GM12878 (cell line): ENCODE measurements at regions not wholly inside any gene's neighbourhood (a gene's known extent, or its start where the extent isn't known, plus 50 kb on each side); places are given as distances from the start of the nearest gene placed in this dataset.
A peak's percentile ranks its signal among the peaks of the same experiment; 100 is the strongest.

Source experiments
- ATAC-seq: fragments of 200-7000 bp; cut with Tn5 transposase; 3 replicates; pipeline ENCODE4 v1.9.1; 2020; ENCODE audit warnings: mild to moderate bottlenecking, moderate library complexity
- BruUV-seq: library from RNA; stranded (reverse); fragments of 400-500 nt; replicated peaks from 2 replicates; lab custom pipeline; 2021; lab: Mats Ljungman, UMichigan
- CTCF ChIA-PET: fragments of 300-600 bp; sonication (Branson Sonifier 250); formaldehyde crosslinking; extraction: SDS; loops from one replicate; lab custom pipeline; 2021; ENCODE audit warnings: inconsistent platforms; lab: Yijun Ruan, JAX
- POLR2A ChIA-PET: fragments of 350-600 bp; formaldehyde crosslinking; extraction: SDS; loops from one replicate; lab custom pipeline; 2021; ENCODE audit warnings: inconsistent platforms; lab: Charles Lee
- RAD21 ChIA-PET: fragments of 300-600 bp; sonication (Branson Sonifier 250); formaldehyde crosslinking; loops from one replicate; lab custom pipeline; 2023; ENCODE audit warnings: antibody characterized with exemption; ENCODE audit not compliant: unreplicated experiment; lab: Charles Lee
- SMC1A ChIA-PET: fragments of 300-600 bp; sonication (Branson Sonifier 250); formaldehyde crosslinking; loops from one replicate; lab custom pipeline; 2023; ENCODE audit not compliant: unreplicated experiment, uncharacterized antibody; lab: Charles Lee
- DNase-seq: peaks from one replicate; pipeline ENCODE4 v3.0.0-alpha.2; 2011; ENCODE audit warnings: low read depth, low spot score
- FAIRE-seq: peaks from 3 replicates; lab custom pipeline; 2011; peaks lifted over from hg19 to GRCh38; lab: Jason Lieb, UNC
- H2AFZ ChIP-seq: 2 replicates; pipeline ENCODE4 v1.6.0; 2011; ENCODE audit warnings: low read depth, low read length, control low read depth; ENCODE audit not compliant: control insufficient read depth
- H3K27ac ChIP-seq: 2 replicates; pipeline ENCODE4 v1.5.1; 2011; ENCODE audit warnings: control low read depth; ENCODE audit not compliant: control insufficient read depth, insufficient read depth
- H3K27me3 ChIP-seq, 2 experiments: replicated peaks in 1 of 2; 2 replicates each; pipeline versions ENCODE4 v1.6.0 to v1.6.1; 2011; ENCODE audit warnings: low read length in 1 of 2; ENCODE audit not compliant: control insufficient read depth in 2 of 2, insufficient read depth in 2 of 2
- H3K36me3 ChIP-seq, 2 experiments: 2 replicates each; pipeline ENCODE4 v1.5.1; 2011; ENCODE audit warnings: low read length in 1 of 2; ENCODE audit not compliant: control insufficient read depth in 2 of 2, insufficient read depth in 2 of 2
- H3K4me1 ChIP-seq: 2 replicates; pipeline ENCODE4 v1.6.1; 2011; ENCODE audit warnings: mild to moderate bottlenecking, low read length, moderate library complexity, mixed read lengths; ENCODE audit not compliant: control insufficient read depth, insufficient read depth
- H3K4me2 ChIP-seq: 2 replicates; pipeline ENCODE4 v1.6.0; 2011; ENCODE audit warnings: control low read depth; ENCODE audit not compliant: control insufficient read depth, insufficient read depth
- H3K4me3 ChIP-seq: fragments of 200-600 bp; sonication (generic); 2 replicates; pipeline ENCODE4 v1.5.1; 2016
- H3K79me2 ChIP-seq: 2 replicates; pipeline ENCODE4 v1.6.0; 2011; ENCODE audit warnings: low read length; ENCODE audit not compliant: control insufficient read depth, insufficient read depth
- H3K9ac ChIP-seq: 2 replicates; pipeline ENCODE4 v1.8.0; 2011; ENCODE audit warnings: low read length, control low read depth, mixed read lengths; ENCODE audit not compliant: control insufficient read depth, insufficient read depth
- H3K9me3 ChIP-seq: replicated peaks from 3 replicates; pipeline ENCODE4 v1.5.1; 2011; ENCODE audit warnings: mild to moderate bottlenecking, low read length; ENCODE audit not compliant: control insufficient read depth, insufficient read depth
- H4K20me1 ChIP-seq: 2 replicates; pipeline ENCODE4 v1.6.0; 2011; ENCODE audit not compliant: control insufficient read depth, insufficient read depth
- E2F8 ChIP-seq: fragments of 450-650 bp; IDR thresholded peaks from 2 replicates; pipeline ENCODE4 v1.6.1; 2018; ENCODE audit warnings: mild to moderate bottlenecking, low read depth, moderate library complexity; ENCODE audit not compliant: partially characterized antibody
- EZH2 ChIP-seq: IDR thresholded peaks from 2 replicates; pipeline ENCODE4 v1.6.1; 2012; ENCODE audit warnings: low read depth, mild to moderate bottlenecking, control low read depth, inconsistent platforms, low read length, borderline replicate concordance; ENCODE audit not compliant: control insufficient read depth
- FOS ChIP-seq: IDR thresholded peaks from 3 replicates; pipeline ENCODE4 v1.6.1; 2011; ENCODE audit warnings: borderline replicate concordance; ENCODE audit not compliant: insufficient read length; ENCODE audit errors: extremely low read depth
- GABPA ChIP-seq: IDR thresholded peaks from 2 replicates; pipeline ENCODE4 v1.6.1; 2014; ENCODE audit warnings: antibody characterized with exemption, low read depth, mild to moderate bottlenecking, inconsistent platforms
- HSF1 ChIP-seq: fragments of 150-350 bp; IDR thresholded peaks from 2 replicates; pipeline ENCODE4 v1.6.1; 2014; ENCODE audit warnings: mild to moderate bottlenecking, low read depth, low read length
- MXI1 ChIP-seq: fragments of 150-350 bp; IDR thresholded peaks from 2 replicates; pipeline ENCODE4 v1.6.1; 2011; ENCODE audit warnings: low read depth, mild to moderate bottlenecking, inconsistent platforms, low read length, improper control_type of control experiment
- NBN ChIP-seq: fragments of 450-650 bp; IDR thresholded peaks from 2 replicates; pipeline ENCODE4 v1.6.1; 2016
- YY1 ChIP-seq: IDR thresholded peaks from 2 replicates; pipeline ENCODE4 v1.6.1; 2011; ENCODE audit warnings: low read depth, mild to moderate bottlenecking, low read length
- WGBS: methylation state at CpG from one replicate; pipeline ENCODE4 v1.1.6; 2016; ENCODE audit warnings: low lambda C conversion rate; ENCODE audit not compliant: insufficient replicate concordance, insufficient coverage; ENCODE audit errors: missing lambda C conversion rate; 5-methylcytosine and 5-hydroxymethylcytosine counted together
- in situ Hi-C: fragments of 300-500 bp; cut with MboI; formaldehyde crosslinking; loops from 9 replicates; pipeline ENCODE4 v1.14.3; 2018; ENCODE audit warnings: mixed read lengths
- intact Hi-C: fragments of 100-400 bp; cut with micrococcal nuclease; formaldehyde crosslinking; loops from one replicate; pipeline ENCODE4 v1.14.2; 2022; ENCODE audit not compliant: unreplicated experiment
- TF ChIP-seq, protein P1 (sequence below): fragments of 450-650 bp; IDR thresholded peaks from 2 replicates; pipeline ENCODE4 v1.6.1; 2017; ENCODE audit warnings: low read depth, mild to moderate bottlenecking, moderate library complexity

GRCh38 chr2:122338000-122338399 lies 582.5 kb downstream of the TSN start:
- RAD21 ChIA-PET, result no interaction called here
- POLR2A ChIA-PET, result no interaction called here
- FAIRE-seq, result no peak
- intact Hi-C loops, result no loop called here
- SMC1A ChIA-PET, result no interaction called here
- Histone ChIP-seq H3K4me2 (no peak overlapping the region), H3K79me2 (no peaks in the 10 kb centered on the region)
- TF ChIP-seq MXI1 (no peak), YY1 (no peak), HSF1 (no peak), GABPA (no peak)
- TF ChIP-seq, all 136 proteins: peak for 0
- no peaks in the 10 kb centered on the region for H4K20me1 ChIP-seq
- CTCF ChIA-PET, result no interaction called here
- no peaks in the 10 kb centered on the region; the same call in 2 of the 3 replicates for H3K9me3 ChIP-seq
- no peaks in the 10 kb centered on the region for H3K36me3 ChIP-seq
- H3K27me3 ChIP-seq, result no peaks in the 10 kb centered on the region
- no peak overlapping the region for H3K4me3 ChIP-seq
- BruUV-seq, result no TSS peak
- 20% methylated on average over 5 of the region's 5 CpGs for WGBS
- no peak overlapping the region for H2AFZ ChIP-seq
- no peak overlapping the region for H3K27ac ChIP-seq
- in situ Hi-C loops, result no loop called here
- H3K4me1 ChIP-seq, result peaks cover 6% of the 10 kb centered on the region
- no peak overlapping the region for H3K9ac ChIP-seq
- no peak for DNase-seq
- ATAC-seq, result no peak

DNA sequence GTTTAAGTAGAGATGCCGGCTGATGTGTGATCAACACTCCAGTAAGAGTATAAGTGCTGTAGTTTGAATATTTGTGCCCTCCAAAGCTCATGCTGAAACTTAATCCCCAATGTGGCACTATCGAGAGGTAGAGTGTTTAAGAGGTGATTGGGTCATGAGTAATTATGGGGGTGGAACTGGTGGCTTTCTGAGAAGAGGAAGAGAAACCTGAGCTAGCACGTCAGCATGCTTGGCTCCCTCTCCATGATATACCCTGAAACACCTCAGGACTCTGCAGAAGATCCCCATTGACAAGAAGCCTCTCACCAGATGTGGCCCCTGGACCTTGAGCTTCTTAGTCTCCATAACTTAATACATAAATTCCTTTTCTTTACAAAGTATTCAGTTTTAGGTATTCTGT lies 584.8 kb downstream of the TSN start:
- Histone ChIP-seq H3K4me1 (peaks cover 6% of the 10 kb centered on the region), H3K9ac (no peak overlapping the region), H3K36me3 (no peaks in the 10 kb centered on the region), H3K27me3 (no peaks in the 10 kb centered on the region), H3K27ac (no peak overlapping the region), H2AFZ (no peak overlapping the region), H3K79me2 (no peaks in the 10 kb centered on the region), H3K9me3 (no peaks in the 10 kb centered on the region; the same call in 2 of the 3 replicates), H3K4me3 (no peak overlapping the region), H3K4me2 (no peak overlapping the region; the same call in 1 of the 2 replicates), H4K20me1 (no peaks in the 10 kb centered on the region)
- ATAC-seq (peak; percentile 97), FAIRE-seq (peak; percentile 80), DNase-seq (peak; percentile 39)
- SMC1A ChIA-PET, result interaction anchor here (0.6 to 2.4 kb wide), 15 partner anchors 9 to 406 kb away, joined by 3 to 11 read pairs (median 4); no protein-coding TSS in a partner anchor
- intact Hi-C loops, result loop anchor here (1.0 kb wide), 1 partner anchor 364 kb away; no protein-coding TSS in a partner anchor
- POLR2A ChIA-PET, result interaction anchor here (0.6 kb wide), 1 partner anchor 325 kb away, joined by 4 read pairs; no protein-coding TSS in a partner anchor
- in situ Hi-C loops, result no loop called here
- CTCF ChIA-PET, result interaction anchor here (0.5 to 1.8 kb wide), 3 partner anchors 13 to 426 kb away, joined by 3 to 8 read pairs (median 4); no protein-coding TSS in a partner anchor
- no TSS peak for BruUV-seq
- RAD21 ChIA-PET, result interaction anchor here (0.7 to 2.2 kb wide), 8 partner anchors 63 to 406 kb away, joined by 3 to 9 read pairs (median 3); no protein-coding TSS in a partner anchor
- WGBS, result 0% methylated on average over 3 of the region's 3 CpGs
- TF ChIP-seq NBN (peak; percentile 75; the same call in 1 of the 2 replicates), FOS (no peak), MXI1 (0 out of 2 replicates have a peak, but pooled peaks have one; percentile 22), E2F8 (no peak), YY1 (0 out of 2 replicates have a peak, but pooled peaks have one; percentile 21), EZH2 (no peak)
- TF ChIP-seq, protein P1, sequence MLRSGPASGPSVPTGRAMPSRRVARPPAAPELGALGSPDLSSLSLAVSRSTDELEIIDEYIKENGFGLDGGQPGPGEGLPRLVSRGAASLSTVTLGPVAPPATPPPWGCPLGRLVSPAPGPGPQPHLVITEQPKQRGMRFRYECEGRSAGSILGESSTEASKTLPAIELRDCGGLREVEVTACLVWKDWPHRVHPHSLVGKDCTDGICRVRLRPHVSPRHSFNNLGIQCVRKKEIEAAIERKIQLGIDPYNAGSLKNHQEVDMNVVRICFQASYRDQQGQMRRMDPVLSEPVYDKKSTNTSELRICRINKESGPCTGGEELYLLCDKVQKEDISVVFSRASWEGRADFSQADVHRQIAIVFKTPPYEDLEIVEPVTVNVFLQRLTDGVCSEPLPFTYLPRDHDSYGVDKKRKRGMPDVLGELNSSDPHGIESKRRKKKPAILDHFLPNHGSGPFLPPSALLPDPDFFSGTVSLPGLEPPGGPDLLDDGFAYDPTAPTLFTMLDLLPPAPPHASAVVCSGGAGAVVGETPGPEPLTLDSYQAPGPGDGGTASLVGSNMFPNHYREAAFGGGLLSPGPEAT, result peak; percentile 69; the same call in 1 of the 2 replicates
